IgD-negative memory B cell (primary cell): ENCODE measurements at regions not wholly inside any gene's neighbourhood (a gene's known extent, or its start where the extent isn't known, plus 50 kb on each side); places are given as distances from the start of the nearest gene placed in this dataset.
"Not testable (repeated sequence)": the region's sequence is repeated elsewhere in the genome, so short reads cannot be mapped to it uniquely, and the experiment has no call there.

Experiments
- H3K27ac Mint-ChIP-seq, 3 donors: one replicate each; pipeline ENCODE4 v1.8.0; 2020 to 2022; ENCODE audit warnings: mild to moderate bottlenecking in 3 of 3, mixed read lengths in 3 of 3, moderate library complexity in 1 of 3
- H3K27me3 Mint-ChIP-seq: one replicate; pipeline ENCODE4 v1.8.0; 2021; ENCODE audit warnings: mixed read lengths
- H3K36me3 Mint-ChIP-seq: one replicate; pipeline ENCODE4 v1.8.0; 2020; ENCODE audit warnings: mild to moderate bottlenecking, mixed read lengths
- H3K4me1 Mint-ChIP-seq, 3 donors: one replicate each; pipeline ENCODE4 v1.8.0; 2020 to 2022; ENCODE audit warnings: mixed read lengths in 3 of 3, mild to moderate bottlenecking in 1 of 3
- H3K4me3 Mint-ChIP-seq, 4 donors: one replicate each; pipeline ENCODE4 v1.8.0; 2020 to 2022; ENCODE audit warnings: mild to moderate bottlenecking in 4 of 4, mixed read lengths in 4 of 4, moderate library complexity in 3 of 4
- H3K9me3 Mint-ChIP-seq, 3 donors: one replicate each; pipeline ENCODE4 v1.8.0; 2020 to 2021; ENCODE audit warnings: mixed read lengths in 3 of 3, mild to moderate bottlenecking in 1 of 3

DNA sequence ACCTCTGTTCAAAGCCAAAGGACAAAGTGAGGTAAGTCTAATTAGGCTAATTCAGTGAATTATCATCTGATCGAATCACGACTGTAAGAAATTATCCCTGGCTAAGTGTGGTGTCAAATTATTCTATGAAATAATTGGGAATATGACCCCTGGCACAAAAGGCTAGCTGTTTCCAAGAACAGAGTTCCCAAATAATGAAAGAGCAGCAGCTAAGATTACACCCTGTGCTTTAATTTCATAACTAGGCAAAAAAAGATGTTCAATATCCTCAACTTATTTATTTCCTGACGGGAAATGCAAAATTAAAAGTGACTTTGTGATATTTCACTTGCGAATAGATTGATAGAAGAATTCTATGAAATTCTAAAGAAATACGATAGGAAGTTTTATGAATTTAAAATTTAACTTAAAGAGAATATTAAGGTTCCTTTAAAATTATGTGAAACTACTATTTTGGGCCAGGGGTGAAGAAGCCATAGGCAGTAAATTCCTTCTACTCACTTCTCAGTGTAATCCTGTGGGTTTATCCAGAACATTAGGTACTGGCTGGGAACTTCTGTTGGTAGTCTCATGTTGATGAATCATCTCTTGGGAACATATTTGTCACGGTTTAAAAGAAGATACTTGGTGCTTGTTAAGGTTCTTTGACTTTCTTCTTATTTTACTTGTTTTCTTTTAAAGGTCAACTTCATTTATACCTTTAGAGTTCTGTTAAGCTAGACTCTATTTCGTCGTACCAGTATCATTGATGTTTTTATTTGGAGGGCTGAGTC, 148.5 kb downstream of the POLR1F start:
- Mint-ChIP-seq H3K4me1 (no peaks in the 10 kb centered on the region), H3K4me3 (no peak overlapping the region), H3K36me3 (no peaks in the 10 kb centered on the region), H3K27me3 (no peaks in the 10 kb centered on the region), H3K27ac (no peak overlapping the region), H3K9me3 (peaks cover 0 to 3% (median 2%) of the 10 kb centered on the region in 3 donors)

DNA sequence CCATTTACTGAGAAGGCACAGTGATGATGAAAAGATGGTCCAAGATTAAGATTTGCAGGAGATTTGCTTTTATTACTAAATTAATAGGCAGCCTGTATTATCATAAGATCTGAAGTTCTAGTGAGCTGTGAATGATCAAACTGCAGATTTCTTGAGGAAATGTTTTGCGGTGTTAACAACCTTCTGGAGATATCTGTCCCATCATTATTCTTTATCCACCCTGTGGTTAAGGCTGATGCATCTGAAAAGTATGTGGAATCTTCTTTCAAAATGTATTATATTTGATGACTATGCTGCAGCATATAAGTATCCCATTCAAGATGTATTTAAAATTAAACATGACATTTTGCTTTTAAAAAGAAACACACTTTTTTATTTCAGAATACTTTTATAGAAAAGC, 150.3 kb downstream of the POLR1F start:
- Mint-ChIP-seq H3K36me3 (no peaks in the 10 kb centered on the region), H3K4me3 (no peak overlapping the region), H3K27me3 (no peaks in the 10 kb centered on the region), H3K27ac (no peak overlapping the region), H3K4me1 (no peaks in the 10 kb centered on the region), H3K9me3 (peaks cover 0 to 3% (median 2%) of the 10 kb centered on the region in 3 donors)

DNA sequence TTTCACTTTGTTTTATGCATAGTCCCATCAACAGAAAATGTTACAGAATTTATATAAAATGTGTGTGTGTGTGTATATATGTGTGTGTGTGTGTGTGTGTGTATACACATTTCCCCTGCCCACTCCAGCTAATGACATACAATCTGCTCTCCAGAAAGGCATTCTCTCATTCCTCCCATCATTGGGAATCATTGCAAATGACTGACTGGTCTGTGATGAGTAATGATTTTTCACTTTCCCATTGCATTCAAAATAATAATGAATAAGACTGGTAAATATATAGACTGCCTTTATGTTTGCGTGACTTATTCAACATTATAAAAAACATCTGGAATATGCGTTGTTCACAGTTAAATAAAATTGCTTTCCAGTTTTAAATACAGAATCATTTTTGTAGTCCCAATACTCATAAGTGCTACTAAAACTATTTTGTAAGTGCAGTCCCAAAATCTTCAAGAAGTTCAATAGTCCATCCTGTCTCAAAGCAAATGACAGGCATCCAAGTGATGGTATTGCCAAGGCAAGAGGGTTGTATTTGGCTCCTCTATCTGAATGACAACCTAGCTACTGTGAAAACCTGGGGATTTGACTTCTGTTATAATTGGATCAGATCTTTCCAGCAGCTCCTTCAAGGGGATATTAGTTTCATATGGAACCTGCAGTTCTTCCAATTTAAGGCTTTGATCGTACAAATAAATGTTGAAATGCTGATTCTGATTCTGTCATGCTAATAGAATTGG, 150.9 kb downstream of the POLR1F start:
- no peaks in the 10 kb centered on the region for H3K4me1 Mint-ChIP-seq
- no peaks in the 10 kb centered on the region for H3K27me3 Mint-ChIP-seq
- H3K9me3 Mint-ChIP-seq = peaks cover 0 to 3% (median 2%) of the 10 kb centered on the region in 3 donors
- H3K4me3 Mint-ChIP-seq = peak overlapping the region in 1 of 4 donors; percentile 24
- H3K27ac Mint-ChIP-seq = no peak overlapping the region
- no peaks in the 10 kb centered on the region for H3K36me3 Mint-ChIP-seq

DNA sequence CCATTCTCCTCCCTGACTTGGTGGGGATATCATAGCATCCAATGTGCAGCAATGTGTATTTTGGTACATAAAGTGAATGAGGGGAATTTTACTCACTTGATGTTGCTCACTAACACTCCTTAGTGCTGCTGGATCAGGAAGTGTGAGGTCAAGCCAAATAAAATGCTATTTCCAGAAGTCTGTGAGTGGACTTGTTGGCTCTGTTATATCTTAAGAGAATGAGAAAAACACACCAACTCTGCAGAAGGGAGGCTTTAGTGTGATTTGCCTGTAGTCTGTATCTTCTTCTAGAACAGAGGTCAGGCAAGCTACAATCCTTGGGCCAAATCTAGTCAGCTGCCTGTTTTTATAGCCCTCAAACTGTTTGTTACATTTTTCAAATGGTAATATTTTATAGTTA, 154.3 kb downstream of the POLR1F start:
- Mint-ChIP-seq H3K4me1 (no peaks in the 10 kb centered on the region), H3K27me3 (no peaks in the 10 kb centered on the region), H3K4me3 (no peak overlapping the region), H3K36me3 (no peaks in the 10 kb centered on the region), H3K27ac (no peak overlapping the region), H3K9me3 (peaks cover 0 to 2% (median 0%) of the 10 kb centered on the region in 3 donors)

DNA sequence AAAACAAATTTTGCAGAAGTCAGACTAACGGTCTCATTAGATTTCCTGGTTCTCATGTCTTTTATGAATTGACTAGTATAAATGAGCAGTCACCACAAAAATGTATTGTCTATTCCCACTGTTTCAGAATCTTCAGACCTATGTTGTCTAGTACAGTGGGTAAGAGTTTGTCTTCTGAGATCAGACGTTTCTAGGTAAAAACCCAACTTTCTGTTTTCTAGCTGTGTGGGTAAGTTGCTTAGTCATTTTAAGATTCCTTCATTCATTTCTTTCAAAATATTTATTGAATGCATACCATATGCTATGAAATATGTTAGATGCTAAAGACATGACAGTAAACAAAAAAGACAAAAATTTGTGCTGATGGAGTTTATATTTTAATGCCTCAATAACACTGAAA, 156.3 kb downstream of the POLR1F start:
- H3K36me3 Mint-ChIP-seq = no peaks in the 10 kb centered on the region
- H3K4me1 Mint-ChIP-seq = no peaks in the 10 kb centered on the region
- no peak overlapping the region for H3K4me3 Mint-ChIP-seq
- no peaks in the 10 kb centered on the region for H3K9me3 Mint-ChIP-seq
- no peaks in the 10 kb centered on the region for H3K27me3 Mint-ChIP-seq
- H3K27ac Mint-ChIP-seq = no peak overlapping the region

DNA sequence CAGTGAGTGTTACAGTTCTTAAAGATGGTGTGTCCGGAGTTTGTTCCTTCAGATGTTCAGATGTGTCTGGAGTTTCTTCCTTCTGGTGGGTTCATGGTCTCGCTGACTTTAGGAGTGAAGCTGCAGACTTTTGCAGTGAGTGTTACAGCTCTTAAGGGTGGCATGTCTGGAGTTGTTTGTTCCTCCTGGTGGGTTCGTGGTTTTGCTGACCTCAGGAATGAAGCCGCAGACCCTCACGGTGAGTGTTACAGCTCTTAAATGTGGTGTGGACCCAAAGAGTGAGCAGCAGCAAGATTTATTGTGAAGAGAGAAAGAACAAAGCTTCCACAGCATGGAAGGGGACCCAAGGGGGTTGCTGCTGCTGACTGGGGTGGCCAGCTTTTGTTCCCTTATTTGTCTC, 159.6 kb downstream of the POLR1F start:
- H3K27me3 Mint-ChIP-seq, H3K4me1 Mint-ChIP-seq, H3K36me3 Mint-ChIP-seq, H3K9me3 Mint-ChIP-seq, H3K27ac Mint-ChIP-seq, H3K4me3 Mint-ChIP-seq: not testable (repeated sequence)

DNA sequence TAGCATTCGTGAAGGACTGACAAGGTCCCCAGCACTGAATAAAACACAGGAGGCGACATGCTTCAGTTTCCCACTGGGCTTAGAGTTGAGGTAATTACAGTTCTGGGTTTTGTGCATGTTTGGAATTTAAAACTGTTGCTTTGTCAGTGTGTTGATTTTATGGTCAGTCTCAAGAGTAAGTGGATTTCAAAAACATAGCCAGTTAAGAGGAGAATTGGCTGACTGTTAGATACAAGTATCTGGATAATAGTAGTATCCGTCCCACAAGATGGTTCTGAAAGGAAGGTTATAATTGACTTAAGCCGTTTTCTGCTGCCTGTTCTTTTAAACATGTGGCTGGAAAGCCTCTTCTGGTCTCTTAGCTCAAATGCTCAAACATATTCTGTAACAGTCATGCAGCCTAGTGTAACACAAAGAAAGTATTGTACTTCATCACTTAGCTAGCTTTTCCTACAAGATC, 170.9 kb downstream of the POLR1F start:
- H3K4me1 Mint-ChIP-seq = no peaks in the 10 kb centered on the region
- H3K36me3 Mint-ChIP-seq = no peaks in the 10 kb centered on the region
- no peak overlapping the region for H3K4me3 Mint-ChIP-seq
- no peak overlapping the region for H3K27ac Mint-ChIP-seq
- peaks cover 2% of the 10 kb centered on the region for H3K27me3 Mint-ChIP-seq
- peaks cover 0 to 4% (median 4%) of the 10 kb centered on the region in 3 donors for H3K9me3 Mint-ChIP-seq

DNA sequence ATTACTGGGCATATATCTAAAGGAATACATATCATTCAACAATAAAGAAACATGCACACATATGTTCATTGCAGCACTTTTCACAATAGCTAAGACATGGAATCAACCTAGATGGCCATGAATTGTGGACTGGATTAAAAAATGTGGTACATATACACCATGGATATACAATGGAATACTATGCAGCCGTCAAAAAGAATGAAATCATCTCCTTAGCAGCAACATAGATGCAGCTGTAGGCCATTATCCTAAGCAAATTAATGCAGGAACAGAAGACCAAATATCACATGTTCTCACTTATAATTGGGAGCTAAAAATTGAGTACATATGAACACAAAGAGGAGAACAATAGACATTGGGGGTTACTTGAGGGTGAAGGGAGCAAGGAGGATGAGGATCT, 175.6 kb downstream of the POLR1F start:
- Mint-ChIP-seq H3K27me3 (no peaks in the 10 kb centered on the region), H3K9me3 (peaks cover 5 to 7% (median 6%) of the 10 kb centered on the region in 3 donors), H3K4me1 (no peaks in the 10 kb centered on the region), H3K27ac (no peak overlapping the region), H3K36me3 (no peaks in the 10 kb centered on the region), H3K4me3 (no peak overlapping the region)

DNA sequence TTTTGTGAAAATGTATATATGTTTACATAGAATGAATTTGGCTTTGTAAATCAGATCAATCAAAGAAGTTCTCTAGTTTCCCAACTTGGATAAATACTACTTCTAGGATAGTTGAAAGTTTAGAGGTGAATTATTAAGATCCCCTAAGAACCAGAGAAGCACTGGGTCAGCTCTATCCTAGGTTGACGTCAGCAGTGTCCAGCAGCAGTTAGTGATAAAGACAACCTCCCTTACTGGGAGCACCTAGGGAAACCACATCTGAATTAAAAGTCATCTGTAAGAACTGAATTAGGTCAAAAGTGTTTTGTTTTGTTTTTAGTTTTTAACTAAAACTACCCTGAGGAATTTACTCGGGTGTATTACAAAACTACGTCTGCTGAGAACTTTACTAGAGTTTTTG, 178.0 kb downstream of the POLR1F start:
- Mint-ChIP-seq H3K36me3 (no peaks in the 10 kb centered on the region), H3K4me3 (no peak overlapping the region), H3K4me1 (no peaks in the 10 kb centered on the region), H3K27ac (no peak overlapping the region), H3K9me3 (peaks cover 5 to 7% (median 6%) of the 10 kb centered on the region in 3 donors), H3K27me3 (no peaks in the 10 kb centered on the region)

DNA sequence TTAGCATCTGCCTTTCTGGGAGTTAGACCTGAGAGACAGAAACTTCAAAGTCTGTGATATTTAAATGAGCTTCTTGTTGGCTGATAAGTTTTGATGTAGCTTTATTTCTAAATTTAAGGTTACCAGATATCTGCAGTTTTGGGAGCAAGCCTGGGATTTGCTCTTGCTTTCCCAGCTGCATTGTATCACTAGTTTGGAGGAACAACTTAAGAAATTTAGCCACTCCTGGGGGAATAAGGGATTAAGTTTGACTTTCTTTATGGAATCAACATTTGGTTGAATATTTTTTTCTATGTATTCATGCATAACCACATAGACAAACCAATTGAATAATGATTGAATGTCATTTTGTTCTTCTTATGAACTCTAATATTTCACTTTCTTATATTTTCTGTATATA, 178.6 kb downstream of the POLR1F start:
- H3K36me3 Mint-ChIP-seq = no peaks in the 10 kb centered on the region
- H3K9me3 Mint-ChIP-seq = peaks cover 5 to 7% (median 6%) of the 10 kb centered on the region in 3 donors
- no peaks in the 10 kb centered on the region for H3K27me3 Mint-ChIP-seq
- no peak overlapping the region for H3K4me3 Mint-ChIP-seq
- no peaks in the 10 kb centered on the region for H3K4me1 Mint-ChIP-seq
- H3K27ac Mint-ChIP-seq = no peak overlapping the region

DNA sequence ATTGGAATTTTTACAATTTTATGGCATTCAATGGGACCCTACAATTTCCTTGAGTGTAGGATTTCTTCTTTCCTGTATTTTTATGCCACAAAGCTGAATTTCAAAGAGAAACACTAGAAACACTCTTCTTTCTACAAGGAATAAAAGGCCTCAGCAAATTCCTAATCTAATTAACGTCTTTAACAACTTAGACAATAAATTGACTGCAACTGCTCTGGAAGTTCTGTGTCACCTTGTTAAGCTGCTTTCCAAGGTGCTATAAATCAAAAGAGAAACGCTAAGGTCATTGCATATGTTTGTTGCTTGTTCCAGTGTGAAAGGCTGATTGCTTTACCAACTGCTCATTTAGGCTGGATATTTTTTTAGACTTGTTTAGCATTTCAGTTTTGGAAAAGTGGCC, 182.2 kb downstream of the POLR1F start:
- Mint-ChIP-seq H3K36me3 (no peaks in the 10 kb centered on the region), H3K4me1 (no peaks in the 10 kb centered on the region), H3K27me3 (no peaks in the 10 kb centered on the region), H3K27ac (no peak overlapping the region), H3K9me3 (peaks cover 0 to 2% (median 0%) of the 10 kb centered on the region in 3 donors), H3K4me3 (no peak overlapping the region)

DNA sequence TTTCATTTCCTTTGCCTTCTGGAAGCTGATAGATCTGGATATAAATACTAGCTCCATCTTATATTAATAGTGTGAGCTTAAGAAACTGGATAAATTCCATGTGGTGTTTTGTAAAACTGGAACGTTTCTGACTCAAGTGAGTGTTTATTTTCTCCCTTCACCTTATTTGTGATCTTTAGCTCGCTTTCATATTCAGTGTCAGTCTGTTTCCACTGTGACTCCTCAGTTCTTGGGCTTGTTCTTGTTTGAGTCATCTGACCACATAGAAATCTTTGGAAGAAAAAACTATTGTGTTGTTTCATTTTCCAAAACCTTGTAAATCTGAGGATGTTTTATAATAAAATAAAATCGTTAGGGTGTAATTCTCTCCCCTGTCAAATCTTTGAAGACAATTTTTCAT, 186.4 kb downstream of the POLR1F start:
- no peaks in the 10 kb centered on the region for H3K27me3 Mint-ChIP-seq
- no peak overlapping the region for H3K4me3 Mint-ChIP-seq
- no peaks in the 10 kb centered on the region for H3K36me3 Mint-ChIP-seq
- no peaks in the 10 kb centered on the region for H3K4me1 Mint-ChIP-seq
- H3K9me3 Mint-ChIP-seq = peaks cover 0 to 2% (median 0%) of the 10 kb centered on the region in 3 donors
- no peak overlapping the region for H3K27ac Mint-ChIP-seq

DNA sequence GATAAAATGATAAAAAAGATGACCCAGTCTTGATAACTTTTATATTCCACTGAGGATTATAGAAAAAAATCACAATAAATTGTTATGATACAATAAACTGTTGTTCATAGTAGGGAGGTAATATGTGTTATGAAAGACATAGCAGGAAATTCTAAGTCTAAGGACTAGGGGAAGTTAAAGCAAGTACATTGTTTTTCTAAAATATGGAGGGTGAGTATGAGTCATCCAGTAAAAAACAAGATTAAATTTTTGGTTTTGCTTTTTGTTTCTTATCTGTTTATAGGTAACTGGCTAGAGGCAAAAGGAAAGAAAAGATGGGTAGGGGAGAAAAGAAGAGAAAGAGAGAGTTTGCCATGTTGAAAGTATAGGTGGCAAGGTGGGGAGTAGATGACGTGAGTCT, 188.4 kb downstream of the POLR1F start:
- Mint-ChIP-seq H3K4me1 (no peaks in the 10 kb centered on the region), H3K27me3 (no peaks in the 10 kb centered on the region), H3K4me3 (no peak overlapping the region), H3K27ac (no peak overlapping the region), H3K36me3 (no peaks in the 10 kb centered on the region), H3K9me3 (peaks cover 0 to 3% (median 2%) of the 10 kb centered on the region in 3 donors)

DNA sequence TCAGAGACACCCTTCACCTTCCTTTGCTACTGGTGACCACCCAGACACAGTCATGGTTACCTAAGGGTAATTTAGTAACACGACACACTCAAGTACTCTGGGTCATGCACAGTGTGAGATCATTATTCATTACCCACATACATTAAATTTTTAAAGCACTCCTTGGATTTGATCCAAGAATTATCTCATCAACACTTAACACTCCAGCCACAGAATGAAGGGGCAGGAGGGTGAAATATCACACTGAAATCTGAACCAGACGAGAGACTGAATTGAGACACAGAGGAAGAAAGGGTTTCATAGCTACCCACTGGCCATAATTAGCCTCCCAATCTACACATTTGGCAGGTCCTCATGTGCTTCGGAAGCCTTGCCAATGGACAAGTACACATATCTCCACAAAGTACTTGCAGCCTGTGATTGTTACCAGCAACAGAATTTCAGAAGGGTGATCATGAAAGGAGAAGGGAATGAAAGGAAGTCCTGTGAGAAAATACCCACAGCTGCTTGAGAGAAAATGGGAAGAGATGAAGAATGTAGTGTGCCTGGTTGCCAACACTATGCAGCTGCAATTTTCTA, 189.3 kb downstream of the POLR1F start:
- Mint-ChIP-seq H3K27me3 (no peaks in the 10 kb centered on the region), H3K27ac (no peak overlapping the region), H3K36me3 (no peaks in the 10 kb centered on the region), H3K4me3 (no peak overlapping the region), H3K9me3 (peaks cover 0 to 3% (median 2%) of the 10 kb centered on the region in 3 donors), H3K4me1 (no peaks in the 10 kb centered on the region)

DNA sequence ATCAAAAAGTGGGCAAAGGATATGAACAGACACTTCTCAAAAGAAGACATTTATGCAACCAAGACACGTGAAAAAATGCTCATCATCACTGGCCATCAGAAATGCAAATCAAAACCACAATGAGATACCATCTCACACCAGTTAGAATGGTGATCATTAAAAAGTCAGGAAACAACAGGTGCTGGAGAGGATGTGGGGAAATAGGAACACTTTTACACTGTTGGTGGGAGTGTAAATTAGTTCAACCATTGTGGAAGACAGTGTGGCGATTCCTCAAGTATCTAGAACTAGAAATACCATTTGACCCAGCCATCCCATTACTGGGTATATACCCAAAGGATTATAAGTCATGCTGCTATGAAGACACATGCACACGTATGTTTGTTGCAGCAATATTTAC, 191.3 kb downstream of the POLR1F start:
- not testable (repeated sequence) for H3K4me1 Mint-ChIP-seq, H3K36me3 Mint-ChIP-seq

More for the DNA sequence above, 191.3 kb downstream of the POLR1F start:
- not testable (repeated sequence) for H3K27ac Mint-ChIP-seq, H3K27me3 Mint-ChIP-seq, H3K4me3 Mint-ChIP-seq, H3K9me3 Mint-ChIP-seq
